ENCODE measurements at regions not wholly inside any gene's neighbourhood (a gene's known extent, or its start where the extent isn't known, plus 50 kb on each side); places are given as distances from the start of the nearest gene placed in this dataset.

- no peak for TF ChIP-seq CTCF (IDR thresholded peaks at IDR 0.05)
- TF ChIP-seq POLR2AphosphoS5 (IDR thresholded peaks at IDR 0.05; ENCODE audit: low read depth, low read length), result no peak
- TF ChIP-seq REST (IDR thresholded peaks at IDR 0.05; ENCODE audit: insufficient read depth in 1 of 2, low read depth in 2 of 2, low read length in 1 of 2), result no peak
Measured at GRCh38 chr2:142688856-142689605, 188.4 kb upstream of the KYNU start.
